ENCODE measurements at regions not wholly inside any gene's neighbourhood (a gene's known extent, or its start where the extent isn't known, plus 50 kb on each side); places are given as distances from the start of the nearest gene placed in this dataset.

DNA sequence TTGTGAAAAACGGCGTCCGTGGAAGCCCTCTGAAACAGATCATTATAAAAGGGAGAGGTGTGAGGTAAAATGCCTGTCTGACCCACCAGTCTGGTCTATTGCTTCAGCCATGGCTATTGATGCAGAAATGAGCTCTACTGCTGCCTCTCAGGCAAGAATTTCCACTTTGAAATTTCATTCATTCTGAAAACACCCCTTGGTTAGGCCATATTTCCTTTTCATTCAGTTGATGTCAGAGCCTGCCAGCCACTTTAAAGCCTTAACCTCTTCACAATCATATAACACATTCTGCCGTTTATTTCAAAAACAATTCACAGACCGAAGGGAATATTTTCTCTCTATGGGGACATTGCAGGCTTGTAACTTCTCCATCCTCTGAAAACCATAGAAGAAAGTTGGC lies 71.9 kb downstream of the FOXB1 start:
- ATAC-seq = no peak

More for the DNA sequence above, 71.9 kb downstream of the FOXB1 start:
- TF ChIP-seq SRF (IDR thresholded peaks at IDR 0.05; ENCODE audit: low read depth in 2 of 2, low read length in 2 of 2) = no peak
- no peak for TF ChIP-seq SMAD1 (IDR thresholded peaks at IDR 0.05; ENCODE audit: low read depth, partially characterized antibody)
- TF ChIP-seq, protein P1, sequence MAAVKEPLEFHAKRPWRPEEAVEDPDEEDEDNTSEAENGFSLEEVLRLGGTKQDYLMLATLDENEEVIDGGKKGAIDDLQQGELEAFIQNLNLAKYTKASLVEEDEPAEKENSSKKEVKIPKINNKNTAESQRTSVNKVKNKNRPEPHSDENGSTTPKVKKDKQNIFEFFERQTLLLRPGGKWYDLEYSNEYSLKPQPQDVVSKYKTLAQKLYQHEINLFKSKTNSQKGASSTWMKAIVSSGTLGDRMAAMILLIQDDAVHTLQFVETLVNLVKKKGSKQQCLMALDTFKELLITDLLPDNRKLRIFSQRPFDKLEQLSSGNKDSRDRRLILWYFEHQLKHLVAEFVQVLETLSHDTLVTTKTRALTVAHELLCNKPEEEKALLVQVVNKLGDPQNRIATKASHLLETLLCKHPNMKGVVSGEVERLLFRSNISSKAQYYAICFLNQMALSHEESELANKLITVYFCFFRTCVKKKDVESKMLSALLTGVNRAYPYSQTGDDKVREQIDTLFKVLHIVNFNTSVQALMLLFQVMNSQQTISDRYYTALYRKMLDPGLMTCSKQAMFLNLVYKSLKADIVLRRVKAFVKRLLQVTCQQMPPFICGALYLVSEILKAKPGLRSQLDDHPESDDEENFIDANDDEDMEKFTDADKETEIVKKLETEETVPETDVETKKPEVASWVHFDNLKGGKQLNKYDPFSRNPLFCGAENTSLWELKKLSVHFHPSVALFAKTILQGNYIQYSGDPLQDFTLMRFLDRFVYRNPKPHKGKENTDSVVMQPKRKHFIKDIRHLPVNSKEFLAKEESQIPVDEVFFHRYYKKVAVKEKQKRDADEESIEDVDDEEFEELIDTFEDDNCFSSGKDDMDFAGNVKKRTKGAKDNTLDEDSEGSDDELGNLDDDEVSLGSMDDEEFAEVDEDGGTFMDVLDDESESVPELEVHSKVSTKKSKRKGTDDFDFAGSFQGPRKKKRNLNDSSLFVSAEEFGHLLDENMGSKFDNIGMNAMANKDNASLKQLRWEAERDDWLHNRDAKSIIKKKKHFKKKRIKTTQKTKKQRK (IDR thresholded peaks at IDR 0.05; ENCODE audit: low read depth, low read length) = no peak
- TF ChIP-seq, protein P2, sequence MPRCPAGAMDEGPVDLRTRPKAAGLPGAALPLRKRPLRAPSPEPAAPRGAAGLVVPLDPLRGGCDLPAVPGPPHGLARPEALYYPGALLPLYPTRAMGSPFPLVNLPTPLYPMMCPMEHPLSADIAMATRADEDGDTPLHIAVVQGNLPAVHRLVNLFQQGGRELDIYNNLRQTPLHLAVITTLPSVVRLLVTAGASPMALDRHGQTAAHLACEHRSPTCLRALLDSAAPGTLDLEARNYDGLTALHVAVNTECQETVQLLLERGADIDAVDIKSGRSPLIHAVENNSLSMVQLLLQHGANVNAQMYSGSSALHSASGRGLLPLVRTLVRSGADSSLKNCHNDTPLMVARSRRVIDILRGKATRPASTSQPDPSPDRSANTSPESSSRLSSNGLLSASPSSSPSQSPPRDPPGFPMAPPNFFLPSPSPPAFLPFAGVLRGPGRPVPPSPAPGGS (IDR thresholded peaks at IDR 0.05; ENCODE audit: borderline replicate concordance, insufficient read depth, low read depth, low read length, poor library complexity, severe bottlenecking) = no peak
- TF ChIP-seq RB1 (IDR thresholded peaks at IDR 0.05; ENCODE audit: borderline replicate concordance) = no peak
- TF ChIP-seq HCFC1 (IDR thresholded peaks at IDR 0.05; ENCODE audit: low read length) = no peak
- H3K9me3 ChIP-seq (replicated peaks; ENCODE audit: control insufficient read depth, insufficient read depth, low read length) = no peaks in the 10 kb centered on the region
- no peak overlapping the region for H3K4me2 ChIP-seq (ENCODE audit: control insufficient read depth, insufficient read depth)
- no peak for DNase-seq (ENCODE audit: low read depth, low spot score)
- H3K4me3 ChIP-seq = no peak overlapping the region
- peaks cover 0 to 9% of the 10 kb centered on the region in 2 experiments; a peak in 1 of 4 replicates for H3K27me3 ChIP-seq (replicated peaks in 1 of 2; ENCODE audit: control insufficient read depth in 2 of 2, insufficient read depth in 2 of 2, low read length in 1 of 2)
- H3K4me1 ChIP-seq (ENCODE audit: control insufficient read depth, insufficient read depth, low read length) = no peaks in the 10 kb centered on the region
- RAD21 ChIA-PET (ENCODE audit: unreplicated experiment) = no interaction called here
- CTCF ChIA-PET = no interaction called here
- FAIRE-seq = no peak
- H2AFZ ChIP-seq (ENCODE audit: control insufficient read depth, low read depth, low read length) = no peak overlapping the region
- intact Hi-C loops (cut with micrococcal nuclease; ENCODE audit: unreplicated experiment) (no loop called here), in situ Hi-C loops (cut with MboI) (no loop called here)
- BruUV-seq (replicated peaks) = no TSS peak
- H3K9ac ChIP-seq (ENCODE audit: control insufficient read depth, insufficient read depth, low read length) = no peak overlapping the region
- POLR2A ChIA-PET = no interaction called here
- H3K27ac ChIP-seq (ENCODE audit: control insufficient read depth, insufficient read depth) = no peak overlapping the region
- H3K36me3 ChIP-seq (ENCODE audit: control insufficient read depth in 2 of 2, insufficient read depth in 2 of 2, low read length in 1 of 2) = no peaks in the 10 kb centered on the region
- H4K20me1 ChIP-seq (ENCODE audit: control insufficient read depth, insufficient read depth) = no peaks in the 10 kb centered on the region
- WGBS (ENCODE audit: insufficient coverage, insufficient replicate concordance, low lambda C conversion rate, missing lambda C conversion rate) = 38% methylated on average over 5 of the region's 5 CpGs
- SMC1A ChIA-PET (ENCODE audit: uncharacterized antibody, unreplicated experiment) = interaction anchor here (1.1 kb wide), 1 partner anchor 709 kb away, joined by 3 read pairs; no protein-coding TSS in a partner anchor
- H3K79me2 ChIP-seq (ENCODE audit: control insufficient read depth, insufficient read depth, low read length) = no peaks in the 10 kb centered on the region

Measured in GM12878 (cell line).